SK-N-SH (cell line): ENCODE measurements at regions not wholly inside any gene's neighbourhood (a gene's known extent, or its start where the extent isn't known, plus 50 kb on each side); places are given as distances from the start of the nearest gene placed in this dataset.

ENCODE experiments used
- FOSL2 ChIP-seq: IDR thresholded peaks from 2 replicates; pipeline ENCODE4 v1.4.0; 2012; ENCODE audit warnings: low read depth, mild to moderate bottlenecking, moderate library complexity, borderline replicate concordance
- FOXJ3 ChIP-seq: sonication (generic); formaldehyde crosslinking; IDR thresholded peaks from 2 replicates; pipeline ENCODE4 v1.5.1; 2020; ENCODE audit warnings: mild to moderate bottlenecking, missing genetic modification reagents
- MEF2A ChIP-seq: IDR thresholded peaks from 2 replicates; pipeline ENCODE4 v1.4.0; 2012; ENCODE audit warnings: low read depth, borderline replicate concordance
- MXI1 ChIP-seq: IDR thresholded peaks from 2 replicates; pipeline ENCODE4 v1.6.1; 2012; ENCODE audit warnings: mild to moderate bottlenecking, low read depth, low read length, improper control_type of control experiment
- TF ChIP-seq, protein P1 (sequence below): IDR thresholded peaks from 2 replicates; pipeline ENCODE4; 2012
- TF ChIP-seq, protein P2 (sequence below): fragments of 200-600 bp; sonication (generic); IDR thresholded peaks from 2 replicates; pipeline ENCODE4 v1.6.1; 2017; ENCODE audit warnings: antibody characterized with exemption, mild to moderate bottlenecking, moderate library complexity

DNA sequence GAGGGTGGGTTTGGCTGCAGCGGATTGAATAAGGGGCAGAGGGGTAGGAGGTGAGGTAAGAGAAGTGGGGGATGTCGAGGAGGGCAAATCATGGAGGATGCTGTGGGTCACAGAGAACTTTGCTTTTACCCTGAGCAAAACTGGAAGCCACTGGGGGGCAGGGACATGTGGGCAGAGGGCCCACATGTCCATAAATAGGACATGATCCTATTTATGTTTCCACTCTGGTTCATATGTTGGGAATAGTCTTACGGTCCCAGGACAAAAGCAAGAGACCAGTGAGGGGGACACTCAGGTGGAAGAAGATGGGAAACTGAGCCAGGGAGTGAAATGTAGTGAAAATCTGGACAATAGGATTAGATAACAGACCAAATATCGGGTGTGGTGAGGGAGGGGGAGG is 85.5 kb upstream of the MRPS22 start:
- TF ChIP-seq, protein P1, sequence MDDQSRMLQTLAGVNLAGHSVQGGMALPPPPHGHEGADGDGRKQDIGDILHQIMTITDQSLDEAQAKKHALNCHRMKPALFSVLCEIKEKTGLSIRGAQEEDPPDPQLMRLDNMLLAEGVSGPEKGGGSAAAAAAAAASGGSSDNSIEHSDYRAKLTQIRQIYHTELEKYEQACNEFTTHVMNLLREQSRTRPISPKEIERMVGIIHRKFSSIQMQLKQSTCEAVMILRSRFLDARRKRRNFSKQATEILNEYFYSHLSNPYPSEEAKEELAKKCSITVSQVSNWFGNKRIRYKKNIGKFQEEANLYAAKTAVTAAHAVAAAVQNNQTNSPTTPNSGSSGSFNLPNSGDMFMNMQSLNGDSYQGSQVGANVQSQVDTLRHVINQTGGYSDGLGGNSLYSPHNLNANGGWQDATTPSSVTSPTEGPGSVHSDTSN: no peak
- TF ChIP-seq, protein P2, sequence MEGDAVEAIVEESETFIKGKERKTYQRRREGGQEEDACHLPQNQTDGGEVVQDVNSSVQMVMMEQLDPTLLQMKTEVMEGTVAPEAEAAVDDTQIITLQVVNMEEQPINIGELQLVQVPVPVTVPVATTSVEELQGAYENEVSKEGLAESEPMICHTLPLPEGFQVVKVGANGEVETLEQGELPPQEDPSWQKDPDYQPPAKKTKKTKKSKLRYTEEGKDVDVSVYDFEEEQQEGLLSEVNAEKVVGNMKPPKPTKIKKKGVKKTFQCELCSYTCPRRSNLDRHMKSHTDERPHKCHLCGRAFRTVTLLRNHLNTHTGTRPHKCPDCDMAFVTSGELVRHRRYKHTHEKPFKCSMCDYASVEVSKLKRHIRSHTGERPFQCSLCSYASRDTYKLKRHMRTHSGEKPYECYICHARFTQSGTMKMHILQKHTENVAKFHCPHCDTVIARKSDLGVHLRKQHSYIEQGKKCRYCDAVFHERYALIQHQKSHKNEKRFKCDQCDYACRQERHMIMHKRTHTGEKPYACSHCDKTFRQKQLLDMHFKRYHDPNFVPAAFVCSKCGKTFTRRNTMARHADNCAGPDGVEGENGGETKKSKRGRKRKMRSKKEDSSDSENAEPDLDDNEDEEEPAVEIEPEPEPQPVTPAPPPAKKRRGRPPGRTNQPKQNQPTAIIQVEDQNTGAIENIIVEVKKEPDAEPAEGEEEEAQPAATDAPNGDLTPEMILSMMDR: no peak
- TF ChIP-seq MEF2A: no peak
- no peak for TF ChIP-seq FOXJ3 (CRISPR knock-in tag)
- no peak for TF ChIP-seq FOSL2
- no peak for TF ChIP-seq MXI1
